Nephron (organoid): ENCODE measurements at regions not wholly inside any gene's neighbourhood (a gene's known extent, or its start where the extent isn't known, plus 50 kb on each side); places are given as distances from the start of the nearest gene placed in this dataset.
"Not testable (repeated sequence)": the region's sequence is repeated elsewhere in the genome, so short reads cannot be mapped to it uniquely, and the experiment has no call there.

ENCODE experiments used
- H3K27ac Mint-ChIP-seq, 3 experiments: 2 replicates each; pipeline ENCODE4 v1.8.0; 2020; ENCODE audit warnings: mixed read lengths in 3 of 3, mild to moderate bottlenecking in 2 of 3, moderate library complexity in 1 of 3
- H3K27me3 Mint-ChIP-seq: 2 replicates; pipeline ENCODE4 v1.8.0; 2021; ENCODE audit warnings: low read depth, mild to moderate bottlenecking, moderate library complexity, mixed read lengths
- H3K36me3 Mint-ChIP-seq: 2 replicates; pipeline ENCODE4 v1.8.0; 2020; ENCODE audit warnings: low read depth, mixed read lengths
- H3K4me1 Mint-ChIP-seq: 2 replicates; pipeline ENCODE4 v1.8.0; 2020; ENCODE audit warnings: mixed read lengths
- H3K4me3 Mint-ChIP-seq, 3 experiments: 2 replicates each; pipeline ENCODE4 v1.8.0; 2020; ENCODE audit warnings: mild to moderate bottlenecking in 3 of 3, mixed read lengths in 3 of 3, moderate library complexity in 2 of 3
- H3K9me3 Mint-ChIP-seq: 2 replicates; pipeline ENCODE4 v1.8.0; 2020; ENCODE audit warnings: mixed read lengths
- TF ChIP-seq, protein P1 (sequence below), 3 experiments: fragments of 200-600 bp; sonication (generic); IDR thresholded peaks; one replicate each; pipeline ENCODE4 v1.5.0; 2021; ENCODE audit warnings: antibody characterized with exemption in 3 of 3; ENCODE audit not compliant: unreplicated experiment in 3 of 3

DNA sequence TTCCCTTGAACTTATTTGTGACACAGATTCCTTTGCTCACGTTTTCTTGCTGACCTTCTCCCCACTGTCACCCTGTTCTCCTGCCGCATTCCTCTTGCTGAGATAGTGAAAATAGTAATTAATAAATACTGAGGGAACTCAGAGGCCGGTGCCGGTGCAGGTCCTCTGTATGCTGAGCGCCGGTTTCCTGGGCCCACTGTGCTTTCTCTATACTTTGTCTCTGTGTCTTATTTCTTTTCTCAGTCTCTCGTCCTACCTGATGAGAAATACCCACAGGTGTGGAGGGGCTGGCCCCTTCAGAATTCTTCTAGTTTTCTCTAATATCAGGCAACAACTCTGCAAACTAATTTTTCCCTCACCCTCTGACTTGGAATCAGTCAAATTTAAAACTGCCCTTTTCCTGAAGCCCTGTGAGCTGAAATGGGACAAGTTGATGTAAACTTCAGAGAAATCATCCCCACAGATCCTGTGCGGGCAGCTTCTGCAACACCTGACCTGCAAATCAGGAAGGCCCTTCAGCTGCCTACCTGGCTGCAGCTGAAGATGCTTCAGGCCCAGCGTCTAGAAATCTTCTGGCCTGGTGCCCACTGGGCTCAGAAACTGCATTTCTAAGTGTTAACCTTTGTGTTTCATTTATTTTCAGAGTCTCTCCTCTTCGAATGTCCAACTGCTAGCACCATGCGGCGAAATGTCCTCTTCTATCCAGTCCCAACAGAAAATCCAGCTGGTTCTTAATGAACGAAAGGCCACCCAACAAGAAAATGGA lies 149.7 kb downstream of the TMEM121 start:
- not testable (repeated sequence) for H3K27me3 Mint-ChIP-seq, H3K4me1 Mint-ChIP-seq, H3K36me3 Mint-ChIP-seq, H3K27ac Mint-ChIP-seq, H3K4me3 Mint-ChIP-seq
- H3K9me3 Mint-ChIP-seq: peaks cover 25% of the 10 kb centered on the region

DNA sequence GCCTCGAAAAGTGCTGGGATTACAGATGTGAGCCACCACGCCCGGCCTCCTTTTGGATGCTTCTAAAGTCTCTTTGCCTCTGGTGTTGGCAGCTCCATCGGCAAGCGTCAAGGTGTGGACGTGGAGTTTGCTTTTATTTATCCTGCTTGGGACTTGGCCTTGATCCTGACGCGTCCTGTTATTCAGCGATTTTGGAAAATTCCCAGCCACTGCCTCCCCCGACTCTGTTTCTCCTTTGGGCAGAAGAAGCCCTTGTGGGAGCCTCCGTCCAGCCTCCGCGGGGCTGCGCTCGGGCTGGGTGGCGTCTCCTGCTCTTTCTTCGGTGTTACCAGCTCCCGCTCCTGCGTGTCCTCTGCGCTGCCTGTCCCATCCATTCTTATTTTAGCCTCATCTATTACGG lies 151.7 kb downstream of the TMEM121 start:
- not testable (repeated sequence) for H3K27ac Mint-ChIP-seq, H3K27me3 Mint-ChIP-seq, H3K4me1 Mint-ChIP-seq, H3K4me3 Mint-ChIP-seq, H3K36me3 Mint-ChIP-seq
- H3K9me3 Mint-ChIP-seq: peaks cover 31% of the 10 kb centered on the region

DNA sequence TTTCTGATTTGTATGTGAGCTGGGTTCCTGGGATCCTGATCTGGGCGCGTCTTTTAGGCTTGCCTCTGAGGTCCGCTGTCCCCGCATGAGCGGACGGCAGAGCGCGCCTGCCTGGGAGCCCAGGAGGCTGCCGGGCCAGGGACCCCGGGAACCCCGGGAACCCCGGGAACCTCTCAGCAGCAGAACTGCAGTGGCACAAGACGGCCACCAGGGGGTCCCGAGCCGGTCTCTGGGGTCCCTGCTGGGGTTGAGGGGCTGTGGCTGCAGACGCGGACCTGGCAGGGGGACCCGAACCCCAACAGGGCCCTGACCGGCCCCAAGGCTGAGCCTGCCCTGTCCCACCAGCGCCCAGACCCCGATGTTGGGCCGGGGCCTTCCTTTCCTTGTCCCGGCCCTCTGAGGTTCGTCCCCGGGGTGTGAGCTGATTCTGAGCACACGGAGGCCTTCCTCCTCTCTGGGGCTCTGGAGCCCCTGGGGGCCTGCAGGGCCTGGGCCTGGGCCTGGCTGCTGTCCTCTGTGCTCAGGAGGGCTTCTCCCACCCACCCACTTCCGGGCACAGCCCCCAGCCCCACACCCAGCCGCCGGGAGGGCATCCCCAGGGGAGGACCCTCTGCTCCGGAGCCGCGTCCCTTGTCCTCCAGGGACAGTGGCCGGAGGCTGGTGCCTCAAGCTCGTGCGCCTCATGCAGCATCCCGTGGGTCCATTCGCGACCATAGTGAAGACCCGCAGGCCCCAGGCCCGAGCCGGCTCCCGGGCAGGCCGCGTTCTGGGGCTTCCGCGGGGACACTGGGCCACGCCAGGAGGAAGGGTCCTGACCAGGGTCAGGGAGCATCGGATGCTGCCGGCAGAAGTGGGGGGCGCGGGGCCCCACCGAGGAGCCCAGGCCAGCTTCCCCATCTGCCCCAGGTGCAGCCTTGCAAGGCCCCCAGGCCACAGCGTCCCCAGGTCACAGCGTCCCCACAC lies 152.9 kb downstream of the TMEM121 start:
- H3K4me1 Mint-ChIP-seq, H3K27ac Mint-ChIP-seq, H3K27me3 Mint-ChIP-seq, H3K36me3 Mint-ChIP-seq, H3K4me3 Mint-ChIP-seq: not testable (repeated sequence)
- peaks cover 24% of the 10 kb centered on the region for H3K9me3 Mint-ChIP-seq

DNA sequence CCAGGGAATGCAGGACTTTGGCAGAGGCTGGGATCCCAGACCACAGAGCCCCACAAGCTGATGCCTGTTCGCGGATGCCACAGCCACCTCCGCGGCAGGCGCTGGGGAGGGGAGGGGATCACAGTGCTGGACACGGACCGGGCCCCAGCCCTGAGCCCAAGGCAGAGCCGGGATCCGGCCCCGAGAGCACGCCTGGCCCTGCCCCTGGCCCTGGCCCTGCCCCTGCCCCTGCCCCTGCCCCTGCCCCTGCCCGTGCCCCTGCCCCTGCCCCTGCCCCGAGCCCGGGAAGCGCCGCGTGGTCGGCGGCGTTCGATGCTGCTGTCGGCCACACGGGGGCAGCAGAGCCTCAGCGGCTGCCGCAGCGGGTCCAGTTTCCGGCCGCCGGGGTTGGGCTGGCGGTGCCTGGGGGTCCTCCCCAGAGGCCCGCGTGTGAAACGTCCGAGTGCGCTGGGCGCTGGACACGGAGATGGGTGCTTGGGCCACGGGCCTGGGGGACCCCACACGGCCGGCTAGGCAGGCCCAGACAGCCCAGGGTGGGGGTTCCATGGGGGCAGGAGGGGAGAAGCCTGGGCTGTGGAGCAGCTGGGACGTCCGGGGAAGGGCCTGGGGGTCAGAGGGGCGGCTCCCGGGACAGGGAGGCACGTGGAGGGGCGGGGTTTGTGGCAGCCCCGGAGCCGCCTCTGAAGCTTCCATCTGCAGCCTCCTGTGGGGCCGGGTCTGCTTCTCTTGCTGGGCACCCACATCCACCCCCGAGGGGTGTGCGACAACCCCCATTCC lies 153.8 kb downstream of the TMEM121 start:
- H3K9me3 Mint-ChIP-seq: peaks cover 25% of the 10 kb centered on the region
- not testable (repeated sequence) for H3K27ac Mint-ChIP-seq, H3K27me3 Mint-ChIP-seq, H3K4me1 Mint-ChIP-seq, H3K4me3 Mint-ChIP-seq, H3K36me3 Mint-ChIP-seq

DNA sequence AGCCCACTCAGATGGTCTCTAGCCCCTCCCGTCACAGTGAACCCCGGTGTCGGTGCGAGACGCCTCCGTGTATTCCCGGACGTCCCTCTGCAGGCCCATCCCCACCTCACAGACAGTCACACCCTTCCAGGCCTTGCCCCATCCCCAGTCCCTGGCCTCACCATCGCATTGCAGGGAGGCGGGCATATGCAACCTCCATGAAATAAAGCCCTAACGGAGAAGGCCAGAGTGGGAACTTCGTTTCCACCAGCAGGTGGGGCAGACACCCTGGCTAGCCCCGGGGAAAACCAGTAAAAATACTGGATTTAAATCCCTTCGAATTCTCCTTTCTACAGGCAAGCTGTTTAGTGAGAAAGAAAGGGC lies 154.3 kb downstream of the TMEM121 start:
- not testable (repeated sequence) for H3K27ac Mint-ChIP-seq, H3K4me3 Mint-ChIP-seq, H3K36me3 Mint-ChIP-seq, H3K27me3 Mint-ChIP-seq, H3K4me1 Mint-ChIP-seq
- H3K9me3 Mint-ChIP-seq: peaks cover 25% of the 10 kb centered on the region

DNA sequence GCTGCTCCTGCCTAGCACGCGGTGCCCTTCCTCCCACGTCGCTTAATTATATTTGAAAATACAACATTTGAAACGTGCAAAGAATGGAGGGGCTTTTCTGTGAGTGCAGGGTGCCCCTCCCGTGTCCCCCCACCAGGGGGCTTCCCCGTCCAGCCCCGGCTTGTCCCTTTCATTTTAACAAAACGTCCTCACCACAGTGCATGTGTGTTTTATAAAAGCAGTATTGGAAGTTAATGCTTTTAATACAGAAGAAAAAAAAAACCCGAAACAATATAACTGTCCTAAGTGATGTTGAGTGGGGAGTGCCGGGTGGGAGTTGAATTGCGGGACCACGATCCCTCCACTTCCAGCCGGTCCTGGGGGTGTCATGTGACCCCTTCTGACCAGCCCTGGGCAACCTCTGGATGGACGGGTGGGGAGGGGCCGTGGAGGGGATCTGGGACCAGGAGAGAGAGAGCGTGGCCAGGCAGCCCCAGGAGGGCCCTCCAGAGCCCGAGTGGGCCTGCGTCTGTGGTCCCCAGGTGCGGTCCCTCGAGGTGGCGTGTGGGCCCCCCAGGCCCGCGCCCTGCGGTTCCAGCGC lies 155.3 kb downstream of the TMEM121 start:
- H3K9me3 Mint-ChIP-seq: peaks cover 21% of the 10 kb centered on the region
- H3K27ac Mint-ChIP-seq, H3K4me1 Mint-ChIP-seq, H3K36me3 Mint-ChIP-seq, H3K4me3 Mint-ChIP-seq, H3K27me3 Mint-ChIP-seq: not testable (repeated sequence)

DNA sequence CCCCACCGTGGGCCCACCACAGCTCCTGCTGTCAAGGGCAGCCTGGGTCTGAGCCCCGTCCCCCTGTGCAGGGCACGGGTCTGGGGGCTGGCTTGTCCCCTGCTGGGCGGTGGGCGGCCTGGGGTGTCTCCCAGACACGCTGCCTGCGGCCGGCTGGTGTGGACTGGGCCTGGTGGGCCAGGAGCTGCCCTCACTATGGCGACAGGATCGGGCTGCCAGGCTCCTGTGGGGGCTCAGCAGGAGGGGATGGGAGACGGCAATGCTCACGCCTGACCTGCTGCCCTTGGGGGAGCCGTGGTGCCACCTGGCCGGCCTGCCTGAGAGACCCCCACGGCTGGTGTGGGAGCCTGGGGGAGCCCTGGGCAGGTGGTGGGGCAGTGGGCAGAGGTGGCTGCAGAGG lies 156.1 kb downstream of the TMEM121 start:
- not testable (repeated sequence) for H3K4me1 Mint-ChIP-seq, H3K4me3 Mint-ChIP-seq, H3K27me3 Mint-ChIP-seq, H3K36me3 Mint-ChIP-seq, H3K27ac Mint-ChIP-seq
- H3K9me3 Mint-ChIP-seq: peaks cover 23% of the 10 kb centered on the region

DNA sequence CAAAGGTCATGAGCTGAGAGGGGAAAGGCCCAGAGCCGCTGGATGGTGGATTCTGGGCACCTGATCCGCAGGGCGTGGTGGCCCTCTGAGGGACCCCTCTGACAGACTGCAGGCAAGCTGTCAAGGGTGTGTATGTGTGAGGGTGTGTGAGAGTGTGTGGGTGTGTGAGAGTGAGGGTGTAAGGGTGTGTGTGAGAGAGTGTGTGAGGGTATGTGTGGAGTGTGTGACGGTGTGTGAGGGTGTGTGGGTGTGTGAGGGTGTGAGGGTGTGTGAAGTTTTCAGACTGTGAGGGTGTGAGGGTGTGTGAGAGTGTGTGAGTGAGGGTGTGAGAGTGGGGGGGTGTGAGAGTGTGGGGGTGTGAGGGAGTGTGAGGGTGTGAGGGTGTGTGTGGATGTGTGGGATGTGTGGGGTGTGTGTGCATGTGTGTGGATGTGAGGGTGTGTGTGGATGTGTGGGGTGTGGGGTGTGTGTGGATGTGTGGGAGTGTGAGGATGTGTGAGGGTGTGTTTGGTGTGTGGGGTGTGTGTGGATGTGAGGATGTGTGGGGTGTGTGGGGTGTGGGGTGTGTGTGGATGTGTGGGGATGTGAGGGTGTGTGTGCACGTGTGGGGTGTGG lies 156.7 kb downstream of the TMEM121 start:
- no peak overlapping the region for H3K27ac Mint-ChIP-seq
- no peaks in the 10 kb centered on the region for H3K27me3 Mint-ChIP-seq
- no peaks in the 10 kb centered on the region for H3K4me1 Mint-ChIP-seq
- no peak overlapping the region for H3K4me3 Mint-ChIP-seq
- peaks cover 12% of the 10 kb centered on the region for H3K36me3 Mint-ChIP-seq
- TF ChIP-seq, protein P1, sequence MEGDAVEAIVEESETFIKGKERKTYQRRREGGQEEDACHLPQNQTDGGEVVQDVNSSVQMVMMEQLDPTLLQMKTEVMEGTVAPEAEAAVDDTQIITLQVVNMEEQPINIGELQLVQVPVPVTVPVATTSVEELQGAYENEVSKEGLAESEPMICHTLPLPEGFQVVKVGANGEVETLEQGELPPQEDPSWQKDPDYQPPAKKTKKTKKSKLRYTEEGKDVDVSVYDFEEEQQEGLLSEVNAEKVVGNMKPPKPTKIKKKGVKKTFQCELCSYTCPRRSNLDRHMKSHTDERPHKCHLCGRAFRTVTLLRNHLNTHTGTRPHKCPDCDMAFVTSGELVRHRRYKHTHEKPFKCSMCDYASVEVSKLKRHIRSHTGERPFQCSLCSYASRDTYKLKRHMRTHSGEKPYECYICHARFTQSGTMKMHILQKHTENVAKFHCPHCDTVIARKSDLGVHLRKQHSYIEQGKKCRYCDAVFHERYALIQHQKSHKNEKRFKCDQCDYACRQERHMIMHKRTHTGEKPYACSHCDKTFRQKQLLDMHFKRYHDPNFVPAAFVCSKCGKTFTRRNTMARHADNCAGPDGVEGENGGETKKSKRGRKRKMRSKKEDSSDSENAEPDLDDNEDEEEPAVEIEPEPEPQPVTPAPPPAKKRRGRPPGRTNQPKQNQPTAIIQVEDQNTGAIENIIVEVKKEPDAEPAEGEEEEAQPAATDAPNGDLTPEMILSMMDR (IDR thresholded peaks at IDR 0.05; ENCODE audit: unreplicated experiment in 3 of 3): no peak
- peaks cover 26% of the 10 kb centered on the region for H3K9me3 Mint-ChIP-seq

DNA sequence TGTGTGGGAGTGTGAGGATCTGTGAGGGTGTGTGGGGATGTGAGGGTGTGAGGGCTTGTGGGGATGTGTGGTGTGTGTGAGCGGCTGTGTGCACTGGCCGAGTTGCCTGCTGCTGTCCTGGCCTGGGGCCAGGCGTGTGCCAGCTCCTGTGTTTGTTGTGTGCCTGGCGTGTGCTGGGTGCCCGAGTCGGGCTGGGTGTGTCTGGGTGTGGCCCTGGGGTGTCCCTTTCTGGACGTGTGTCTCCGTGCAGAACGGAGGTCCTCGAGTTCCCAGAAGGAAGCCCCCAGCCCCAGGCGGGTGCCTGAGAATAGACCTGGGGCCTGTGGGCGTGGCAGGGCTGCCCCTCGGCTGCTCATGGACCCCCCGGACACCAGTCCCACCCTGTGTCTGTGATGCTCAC lies 157.7 kb downstream of the TMEM121 start:
- H3K9me3 Mint-ChIP-seq: peaks cover 28% of the 10 kb centered on the region
- not testable (repeated sequence) for H3K4me1 Mint-ChIP-seq, H3K27ac Mint-ChIP-seq, H3K27me3 Mint-ChIP-seq, H3K4me3 Mint-ChIP-seq
- peaks cover 17% of the 10 kb centered on the region for H3K36me3 Mint-ChIP-seq

DNA sequence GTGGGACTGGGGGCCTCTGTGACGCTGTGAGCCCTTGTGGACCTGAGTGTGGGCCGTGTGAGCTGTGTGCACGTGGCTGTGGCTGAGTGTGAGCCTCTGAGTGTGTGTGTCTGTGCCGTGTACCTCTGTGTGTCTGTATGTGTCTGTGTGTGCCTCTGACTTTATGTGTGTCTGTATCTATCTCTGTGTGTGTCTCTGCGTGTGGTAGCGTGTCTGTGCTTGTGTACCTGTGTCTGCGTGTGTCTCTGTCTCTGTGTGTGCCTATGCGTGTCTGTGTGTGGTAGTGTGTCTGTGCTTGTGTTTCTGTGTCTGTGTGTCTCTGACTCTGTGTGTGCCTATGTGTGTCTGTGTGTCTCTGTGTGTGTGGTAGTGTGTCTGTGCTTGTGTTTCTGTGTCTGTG lies 158.2 kb downstream of the TMEM121 start:
- H3K4me1 Mint-ChIP-seq: not testable (repeated sequence)
- Mint-ChIP-seq H3K9me3 (peaks cover 30% of the 10 kb centered on the region), H3K36me3 (peaks cover 17% of the 10 kb centered on the region)

More for the DNA sequence above, 158.2 kb downstream of the TMEM121 start:
- not testable (repeated sequence) for H3K27me3 Mint-ChIP-seq, H3K4me3 Mint-ChIP-seq, H3K27ac Mint-ChIP-seq
